Inferior parietal cortex (tissue), 1 donor: ENCODE measurements at regions not wholly inside any gene's neighbourhood (a gene's known extent, or its start where the extent isn't known, plus 50 kb on each side); places are given as distances from the start of the nearest gene placed in this dataset.
A peak's percentile ranks its signal among the peaks of the same experiment; 100 is the strongest.

ENCODE experiments used
- DNase-seq: peaks from one replicate; pipeline ENCODE4 v3.0.0-alpha.2; 2016; ENCODE audit errors: extremely low spot score

DNA sequence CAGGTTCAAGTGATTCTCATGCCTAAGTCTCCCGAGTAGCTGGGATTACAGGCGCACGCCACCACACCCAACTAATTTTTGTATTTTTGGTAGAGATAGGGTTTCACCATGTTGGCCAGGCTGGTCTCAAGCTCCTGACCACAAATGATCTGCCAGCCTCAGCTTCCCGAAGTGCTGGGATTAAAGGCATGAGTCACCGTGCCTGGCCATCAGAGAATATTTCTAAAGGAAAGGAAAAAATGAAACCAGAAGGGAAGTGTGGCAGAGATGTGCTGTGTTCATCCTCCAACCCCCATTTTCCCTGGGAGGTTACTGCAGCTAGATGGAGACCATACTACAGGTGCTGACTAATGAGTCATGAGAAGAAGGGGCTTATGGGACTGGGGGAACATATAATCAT is 964.1 kb downstream of the TTLL7 start:
- DNase-seq = no peak

DNA sequence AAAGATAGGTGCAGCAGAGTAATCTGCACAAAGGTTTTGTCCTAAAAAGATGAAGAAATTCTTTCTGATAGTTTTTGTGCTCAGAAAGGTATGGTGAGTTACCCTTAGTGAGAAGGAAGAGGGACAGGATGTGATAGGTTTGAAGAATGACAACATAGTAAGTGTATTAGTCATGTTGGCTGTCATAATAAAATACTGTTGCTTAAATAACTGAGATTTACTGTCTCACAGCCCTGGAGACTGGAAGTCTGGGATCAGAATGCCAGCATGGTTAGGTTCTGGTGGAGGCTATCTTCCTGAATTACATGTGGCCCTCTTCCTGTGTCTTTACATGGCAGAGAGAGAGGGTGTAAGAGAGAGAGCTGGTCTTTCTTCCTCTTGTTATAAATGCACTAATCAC is 965.2 kb downstream of the TTLL7 start:
- no peak for DNase-seq

DNA sequence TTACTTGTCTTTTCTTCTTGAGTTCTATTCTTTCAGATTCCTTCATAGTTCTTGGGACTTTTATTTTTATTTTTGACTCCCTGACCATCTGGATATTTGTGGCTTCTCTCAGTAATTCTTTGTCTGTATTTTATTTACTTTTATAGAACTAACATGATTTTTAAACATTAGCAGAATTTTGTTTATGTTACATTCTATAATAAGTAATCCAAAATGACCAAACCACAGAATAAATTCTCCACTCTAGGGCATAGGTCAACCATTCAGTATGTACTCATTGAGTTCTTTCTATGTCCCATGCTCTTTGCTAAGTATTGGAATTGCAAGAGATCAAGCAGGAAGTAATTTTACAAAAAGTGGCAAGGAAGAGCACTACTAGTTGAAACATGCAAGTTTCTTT is 969.0 kb downstream of the TTLL7 start:
- no peak for DNase-seq

DNA sequence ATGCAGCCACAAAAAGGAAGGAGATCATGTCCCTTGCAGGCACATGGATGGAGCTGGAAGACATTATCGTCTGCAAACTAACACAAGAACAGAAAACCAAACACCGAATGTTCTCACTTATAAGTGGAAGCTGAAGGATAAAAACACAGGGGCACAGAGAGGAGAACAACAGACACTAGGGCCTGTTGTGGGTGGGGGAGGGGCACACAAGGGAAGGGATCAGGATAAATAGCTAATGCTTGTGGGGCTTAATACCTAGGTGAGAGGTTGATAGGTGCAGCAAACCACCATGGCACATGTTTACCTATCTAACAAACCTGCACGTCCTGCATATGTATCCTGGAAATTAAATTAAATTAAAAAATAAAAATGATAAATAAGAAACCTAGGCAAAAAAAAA is 969.9 kb downstream of the TTLL7 start:
- no peak for DNase-seq

DNA sequence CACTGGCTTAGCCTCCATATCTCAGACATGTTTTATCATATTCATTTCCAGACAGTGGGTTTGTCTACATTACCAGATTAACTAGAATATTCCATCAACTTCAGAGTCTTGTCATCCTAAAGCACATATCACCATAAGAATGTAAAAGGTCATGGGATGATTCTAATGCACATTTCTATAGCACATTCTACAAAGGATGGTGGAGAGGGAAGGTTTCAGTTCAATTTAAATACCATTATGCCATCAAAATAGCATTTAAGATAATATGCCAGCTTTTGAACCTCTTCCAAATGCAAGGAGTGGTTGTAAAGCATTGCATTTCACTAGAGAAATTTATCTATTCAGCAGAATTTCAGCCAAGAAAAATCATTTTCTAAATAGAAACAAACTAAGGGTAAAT is 970.5 kb downstream of the TTLL7 start:
- no peak for DNase-seq

DNA sequence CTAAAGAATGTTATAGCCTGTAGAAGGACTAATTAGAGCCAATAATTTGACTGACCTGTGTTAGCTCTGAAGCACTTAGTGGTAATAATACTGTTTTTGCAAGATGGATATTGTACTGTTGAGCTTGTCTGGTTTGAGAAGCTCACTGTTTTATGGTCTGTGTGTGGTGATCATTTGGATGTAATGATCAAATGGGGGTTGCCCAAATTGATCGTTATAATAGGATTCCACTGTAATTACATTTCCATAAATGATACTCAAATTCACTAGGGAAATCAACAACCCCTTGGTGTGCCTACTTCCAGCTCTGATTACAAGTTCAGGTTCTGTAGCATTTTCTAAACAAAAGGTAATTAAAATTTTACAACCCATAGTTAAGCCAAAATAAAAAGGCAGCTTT is 971.4 kb downstream of the TTLL7 start:
- DNase-seq = no peak

DNA sequence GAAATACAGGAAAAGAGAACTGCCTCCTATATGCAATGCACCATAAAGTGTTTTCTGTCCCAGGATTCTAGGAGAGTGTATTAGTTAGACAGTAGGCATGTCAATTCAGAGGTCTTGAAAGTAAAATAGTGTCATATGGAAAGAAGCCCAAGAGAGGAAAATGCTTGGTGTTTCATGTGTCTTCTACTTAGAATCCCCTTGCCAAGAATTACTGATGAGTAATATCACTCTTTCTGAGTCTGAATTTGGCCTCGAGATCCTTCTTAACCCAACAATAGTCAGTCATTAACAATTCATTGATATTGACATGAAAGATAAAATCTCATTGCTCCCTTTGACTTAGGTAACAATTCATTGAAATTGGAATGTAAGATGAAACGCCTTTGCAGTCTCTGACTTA is 972.2 kb downstream of the TTLL7 start:
- no peak for DNase-seq

DNA sequence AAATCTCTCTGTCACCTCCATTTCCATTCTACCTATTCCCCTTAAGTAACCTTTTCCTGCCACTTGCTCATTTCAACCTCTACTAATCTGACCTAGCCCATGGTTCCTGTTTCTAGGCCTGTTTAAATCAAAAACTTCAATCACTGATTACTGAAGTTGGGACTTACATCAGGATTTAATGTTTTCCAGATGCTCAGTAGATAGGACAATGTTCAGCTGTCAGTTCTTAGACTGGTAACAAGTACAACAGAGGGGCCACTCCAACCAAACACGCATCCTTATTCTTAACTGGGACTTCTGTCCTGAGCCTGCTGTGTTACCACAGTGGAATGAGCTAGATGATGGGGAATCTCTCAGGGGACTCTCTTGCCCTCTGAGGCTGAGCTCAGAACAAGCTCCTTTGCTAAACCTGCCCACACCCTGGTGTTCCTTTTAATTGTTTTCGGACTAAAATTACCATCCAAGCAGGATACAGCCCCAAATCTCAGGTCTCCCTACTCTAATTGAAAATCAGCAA is 974.6 kb downstream of the TTLL7 start:
- DNase-seq = no peak

DNA sequence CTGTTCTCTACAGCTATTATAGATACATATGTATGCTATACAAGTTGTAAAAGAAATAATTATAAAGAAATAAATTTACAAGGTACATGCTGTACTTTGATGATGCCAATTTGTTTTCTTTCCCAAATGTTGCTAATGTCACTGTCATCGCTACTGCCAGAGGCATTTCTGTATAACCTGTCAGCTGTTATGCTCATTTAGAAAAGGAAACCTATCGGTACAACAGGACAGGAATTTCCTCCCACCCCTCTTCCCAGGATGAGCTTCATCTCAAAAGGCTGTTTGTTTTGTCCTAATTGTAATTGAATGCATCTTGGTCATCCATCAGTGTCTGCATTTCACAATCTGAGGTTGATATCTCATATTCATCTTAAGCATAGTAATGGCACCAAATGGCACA is 975.7 kb downstream of the TTLL7 start:
- no peak for DNase-seq

DNA sequence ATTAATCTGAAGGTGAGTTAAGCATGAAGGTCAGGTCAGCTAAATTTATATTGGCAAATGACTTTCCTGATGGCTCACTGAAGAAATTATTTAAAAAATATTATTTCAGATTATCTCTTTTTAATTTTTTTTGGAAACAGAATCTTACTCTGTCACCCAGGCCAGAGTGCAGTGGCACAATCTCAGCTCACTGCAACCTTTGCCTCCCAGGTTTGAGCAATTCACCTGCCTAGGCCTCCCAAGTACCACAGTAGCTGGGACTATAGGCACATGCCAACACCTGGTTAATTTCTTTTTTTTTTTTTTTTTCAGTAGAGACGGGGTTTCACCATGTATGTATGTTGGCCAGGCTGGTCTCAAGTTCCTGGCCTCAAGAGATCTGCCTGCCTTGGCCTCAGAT is 976.7 kb downstream of the TTLL7 start:
- DNase-seq = no peak

DNA sequence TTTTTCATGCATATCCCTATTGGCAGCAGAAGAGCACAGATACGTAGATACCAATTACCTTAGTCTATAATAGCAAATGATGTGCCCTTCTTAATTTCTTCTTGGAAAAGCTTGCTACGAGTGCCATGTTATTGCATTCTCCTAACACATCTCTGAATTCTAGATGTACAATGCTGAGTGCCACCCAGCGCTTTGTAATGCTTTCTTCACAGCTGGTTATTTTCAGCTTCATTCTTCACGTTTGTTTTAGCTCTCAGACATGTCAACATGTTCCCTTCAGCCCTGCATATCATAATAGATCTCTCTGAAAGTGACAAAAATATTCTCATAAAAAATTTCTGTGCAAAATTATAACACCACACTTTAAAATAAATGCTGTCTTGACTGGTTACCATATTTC is 981.2 kb downstream of the TTLL7 start:
- DNase-seq = peak; percentile 48

DNA sequence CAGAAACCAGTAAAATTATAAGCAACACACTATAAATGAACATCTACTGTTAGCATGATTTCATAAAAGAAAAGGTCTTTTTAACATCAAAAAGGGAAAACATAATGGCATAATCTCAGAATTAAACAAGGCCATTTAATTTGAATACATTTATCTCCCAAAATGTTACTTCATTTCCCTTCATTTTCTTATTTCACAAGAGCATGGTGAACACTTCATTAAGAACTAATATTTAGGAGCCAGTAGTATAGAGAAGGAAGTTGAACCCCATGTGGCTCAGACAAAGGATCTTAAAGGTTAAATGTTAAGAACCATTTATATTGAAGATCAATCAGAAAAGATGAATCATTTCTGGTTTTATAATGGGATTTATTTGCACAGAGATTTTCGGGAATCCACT is 981.7 kb downstream of the TTLL7 start:
- DNase-seq = no peak

DNA sequence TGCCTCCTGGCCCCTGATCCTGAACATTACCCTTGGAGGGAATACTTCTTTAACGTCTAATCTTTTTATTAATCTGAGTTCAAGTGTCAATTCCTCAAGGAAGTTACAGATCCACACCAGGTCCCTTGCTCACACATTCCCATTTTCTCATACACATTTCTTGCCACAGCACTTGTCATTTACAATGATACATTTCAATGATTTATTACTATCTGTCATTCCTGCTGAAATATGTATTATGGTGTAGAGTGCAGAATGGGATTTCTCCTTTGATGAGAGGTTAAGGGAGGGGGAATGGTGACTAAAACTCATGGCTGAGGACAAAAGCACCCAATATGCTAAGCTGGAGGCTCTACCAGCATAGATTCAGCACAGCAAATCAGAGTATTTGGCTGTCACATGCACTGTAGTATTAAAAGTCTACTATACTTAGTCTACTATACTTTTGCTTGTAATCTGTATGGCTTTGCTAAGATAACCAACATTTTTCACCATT is 982.5 kb downstream of the TTLL7 start:
- no peak for DNase-seq

DNA sequence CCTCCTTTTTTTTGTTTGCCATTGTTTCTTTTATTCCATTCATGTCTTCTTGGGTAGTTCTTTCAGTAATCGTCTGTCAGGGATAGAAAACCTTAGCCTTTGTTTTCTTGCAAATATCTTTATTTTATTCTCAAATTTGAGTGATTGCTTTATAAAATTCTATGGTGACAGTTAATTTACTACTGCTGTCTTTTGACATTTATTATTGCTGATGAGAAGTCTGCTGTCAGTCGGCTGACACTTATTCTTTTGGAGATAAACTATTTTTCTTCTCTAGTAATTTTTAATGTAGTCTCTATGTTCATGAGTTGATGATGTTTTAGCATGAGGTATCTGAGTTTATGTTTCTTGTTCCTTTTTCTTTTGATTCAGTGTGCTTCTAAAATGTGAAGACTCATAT is 983.8 kb downstream of the TTLL7 start:
- DNase-seq = no peak

DNA sequence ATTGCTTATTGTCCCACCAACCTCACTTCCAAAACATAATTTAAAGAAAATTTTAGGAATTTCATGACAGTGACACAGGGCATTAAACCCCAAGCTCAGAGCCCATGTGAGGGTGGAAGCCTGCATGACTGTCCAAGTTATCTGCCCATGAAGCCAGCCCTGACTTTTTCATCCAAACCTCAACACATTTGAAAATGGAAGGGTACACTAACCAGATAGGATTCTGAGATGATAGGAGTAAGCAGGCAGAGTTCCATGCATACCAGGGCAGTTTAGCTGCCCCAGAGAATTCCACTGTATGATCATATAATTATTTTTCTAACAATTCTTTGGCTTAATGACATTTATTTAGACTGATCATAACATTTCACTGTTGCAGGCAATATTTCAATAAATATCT is 986.0 kb downstream of the TTLL7 start:
- DNase-seq = no peak

DNA sequence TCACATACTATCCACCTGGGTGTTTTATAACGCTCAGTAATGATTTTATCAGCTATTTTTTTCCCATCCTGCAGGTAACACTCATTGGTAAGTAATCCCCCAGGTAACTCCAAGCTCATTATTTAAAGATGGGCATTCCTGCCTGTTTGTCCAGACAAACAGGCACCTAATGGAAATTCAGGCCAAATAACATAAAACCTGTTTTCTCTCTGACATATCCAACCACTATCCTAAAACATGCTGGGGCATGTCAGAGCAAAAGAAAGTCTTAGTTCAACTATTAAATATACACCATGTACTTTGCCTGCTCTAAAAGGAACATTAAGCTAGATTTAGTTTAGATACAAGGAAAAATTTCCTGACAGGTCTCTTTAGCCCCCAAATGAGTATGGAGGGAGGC is 987.7 kb downstream of the TTLL7 start:
- DNase-seq = no peak

DNA sequence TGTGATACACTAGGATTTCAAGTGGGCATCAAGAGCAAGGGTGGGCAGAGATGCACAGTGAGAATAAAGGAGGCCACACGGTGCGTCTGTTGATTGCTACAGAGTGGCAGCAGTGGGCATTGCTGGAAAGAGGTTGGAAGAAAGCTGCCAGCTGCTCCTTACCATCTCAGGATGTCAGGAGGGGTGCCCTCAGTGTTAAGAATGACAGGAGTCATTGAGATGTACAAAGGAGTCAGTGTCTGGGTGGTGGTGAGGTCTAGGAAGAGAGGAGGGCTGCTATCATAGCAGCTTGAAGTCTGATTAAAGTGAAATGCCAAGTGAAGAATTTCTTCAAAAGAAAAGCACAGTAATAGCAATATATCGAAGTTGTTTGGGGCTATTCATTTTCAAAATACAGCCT is 992.7 kb downstream of the TTLL7 start:
- no peak for DNase-seq

DNA sequence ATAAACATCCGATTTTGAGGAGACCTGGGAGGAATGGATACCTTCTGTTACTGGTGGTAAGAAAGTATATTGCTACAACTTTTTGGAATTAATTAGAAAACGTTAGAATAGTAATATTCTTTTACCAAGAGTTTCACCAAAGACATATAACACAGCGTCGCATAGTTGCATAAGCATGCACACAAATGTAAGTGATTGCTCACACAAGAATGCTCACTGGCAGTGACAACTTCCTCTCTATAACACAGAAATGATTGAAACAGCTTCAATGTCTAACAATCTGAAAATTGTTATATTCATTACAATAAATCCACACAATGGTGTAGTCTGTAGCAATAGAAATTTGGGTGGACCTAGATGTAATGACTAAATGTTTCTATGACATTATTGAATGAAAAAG is 998.6 kb downstream of the TTLL7 start:
- no peak for DNase-seq

DNA sequence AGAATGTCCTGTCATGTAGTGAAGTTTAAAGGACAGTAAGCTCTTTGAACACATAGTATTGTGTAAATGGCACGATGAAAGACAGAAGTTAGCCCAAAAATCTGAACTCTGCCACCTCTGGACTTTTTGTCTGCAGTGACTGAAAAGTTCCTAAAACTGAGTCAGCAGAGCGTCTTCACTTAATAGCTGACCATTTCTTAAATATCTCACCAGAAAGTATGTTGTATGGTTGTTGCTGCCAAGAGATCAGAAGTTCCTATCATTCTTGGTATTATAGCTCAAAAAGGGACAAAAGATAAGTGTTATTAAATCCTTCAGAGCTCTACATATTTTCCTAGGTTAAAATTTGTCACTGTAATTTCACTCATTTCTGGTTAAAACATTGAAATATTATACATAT is 1003.0 kb downstream of the TTLL7 start:
- no peak for DNase-seq

DNA sequence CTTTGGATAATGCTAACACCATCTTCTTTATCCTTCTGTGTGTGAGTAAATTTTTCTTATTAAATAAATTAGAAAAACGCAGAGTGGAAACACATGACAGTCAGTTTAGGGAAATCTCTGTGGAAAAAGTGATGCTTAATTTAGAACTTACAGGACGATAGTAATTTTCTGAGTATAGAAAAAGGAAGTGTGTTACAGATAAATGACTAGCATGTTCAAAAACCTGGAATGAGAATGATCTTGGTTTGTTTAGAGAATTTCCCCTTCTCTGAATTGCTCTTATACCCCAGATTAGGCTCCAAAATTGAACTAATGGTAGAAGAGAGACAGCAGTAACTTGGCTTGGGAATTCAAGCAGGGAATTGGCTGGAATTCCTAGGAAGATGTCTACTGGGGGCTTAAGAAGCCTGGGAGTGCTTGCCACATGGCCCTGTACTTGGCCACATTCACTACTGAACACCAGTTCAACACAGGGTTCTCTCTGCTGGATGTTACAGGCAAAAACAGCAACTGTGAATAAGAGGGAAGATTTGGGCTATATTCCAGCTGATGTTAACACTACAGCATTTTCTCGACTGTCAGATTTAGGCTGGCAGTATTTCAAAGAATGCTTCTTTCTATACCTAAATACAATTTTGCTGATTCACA is 1004.2 kb downstream of the TTLL7 start:
- peak; percentile 54 for DNase-seq

DNA sequence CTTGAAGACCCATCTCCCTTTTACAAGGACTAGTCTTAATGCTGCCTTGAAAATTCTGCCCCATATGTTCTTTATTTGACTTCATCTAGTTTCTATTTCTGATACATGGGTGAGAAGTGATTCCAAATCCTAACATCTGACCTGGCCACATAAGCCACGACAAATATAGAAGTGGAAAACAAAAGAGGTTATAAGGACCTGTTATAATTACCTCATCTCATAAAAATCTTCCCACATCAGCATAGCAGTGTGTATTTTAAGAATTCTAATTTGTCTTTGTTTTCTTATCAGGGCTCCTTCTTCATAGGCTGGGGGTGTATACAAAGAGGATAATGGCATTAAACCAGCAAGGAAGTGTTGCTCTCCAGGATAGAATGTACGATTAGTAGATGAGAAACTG is 1007.4 kb downstream of the TTLL7 start:
- no peak for DNase-seq

DNA sequence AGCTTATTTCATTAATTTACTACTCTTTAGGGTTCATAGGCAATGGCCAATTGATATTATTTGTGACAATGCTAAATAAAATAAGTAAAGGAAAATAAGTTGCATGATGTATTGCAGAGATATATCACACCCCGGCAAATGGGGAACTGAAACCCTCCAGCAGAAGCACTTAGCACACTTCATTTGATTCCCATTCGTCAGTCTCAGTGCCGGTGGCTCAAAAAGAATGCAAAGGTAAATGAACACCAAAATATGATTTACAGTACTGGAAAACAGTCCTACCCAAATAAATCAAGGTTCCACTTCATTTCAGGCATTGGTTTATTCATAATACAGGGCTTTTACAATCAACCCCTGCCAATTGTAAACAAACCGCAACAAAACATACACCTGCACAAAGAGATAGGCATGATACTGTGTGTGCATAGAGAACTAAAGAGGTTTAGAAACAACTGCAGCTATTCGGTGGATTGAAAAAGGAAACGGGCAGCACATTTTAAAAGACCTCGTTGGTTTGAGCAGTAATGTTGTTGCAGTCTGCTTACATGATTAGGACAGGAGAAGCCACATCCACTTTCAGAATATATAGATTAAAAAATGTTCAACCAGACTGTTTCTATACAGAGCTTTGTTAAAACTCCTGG is 1019.2 kb downstream of the TTLL7 start:
- no peak for DNase-seq

DNA sequence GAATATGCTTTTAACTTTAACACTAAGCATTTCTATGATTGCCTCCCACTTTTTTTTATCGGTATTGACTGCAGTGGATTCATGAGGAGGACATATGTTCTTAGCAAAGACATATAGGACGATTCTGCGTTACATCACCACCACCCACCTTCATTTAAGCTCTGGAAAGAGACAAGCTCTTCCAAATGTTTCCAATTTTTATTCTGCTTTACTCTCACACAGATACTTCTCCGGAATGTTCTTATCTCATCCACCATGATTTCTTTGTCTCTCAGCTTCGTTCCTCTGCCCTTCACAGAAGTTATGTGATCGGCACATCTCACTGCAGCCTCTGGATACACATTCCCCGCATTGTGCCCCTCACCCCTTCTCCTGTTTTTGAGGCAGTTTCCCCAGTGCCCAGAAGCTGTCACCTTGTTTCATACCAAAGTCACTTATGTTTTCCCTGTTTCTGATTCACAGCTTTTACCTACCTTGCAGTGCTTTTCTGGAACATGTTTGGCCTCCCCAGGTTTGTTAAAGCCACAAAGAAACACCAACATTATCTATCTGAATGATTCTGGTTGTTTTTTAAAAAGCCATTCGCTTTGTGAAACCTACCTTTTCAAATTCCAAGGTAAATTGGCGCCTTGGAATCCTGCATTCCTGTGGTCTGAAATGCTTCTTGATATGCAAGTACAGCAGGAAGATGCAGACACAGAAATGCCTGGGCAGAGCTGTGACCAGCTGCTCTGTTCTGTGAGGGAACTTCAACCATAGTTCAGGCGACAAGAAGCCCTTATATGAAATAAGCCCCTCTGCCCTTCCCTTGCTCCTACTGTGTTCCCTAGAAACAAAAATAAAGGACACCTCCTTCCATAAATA is 1020.2 kb downstream of the TTLL7 start:
- peak; percentile 53 for DNase-seq
